Fibroblast of skin of right biceps (primary cell): ENCODE measurements at regions not wholly inside any gene's neighbourhood (a gene's known extent, or its start where the extent isn't known, plus 50 kb on each side); places are given as distances from the start of the nearest gene placed in this dataset.
A peak's percentile ranks its signal among the peaks of the same experiment; 100 is the strongest.
"Not testable (repeated sequence)": the region's sequence is repeated elsewhere in the genome, so short reads cannot be mapped to it uniquely, and the experiment has no call there.

Experiments
- DNase-seq: peaks from one replicate; pipeline ENCODE4 v3.0.0-alpha.2; 2013

DNA sequence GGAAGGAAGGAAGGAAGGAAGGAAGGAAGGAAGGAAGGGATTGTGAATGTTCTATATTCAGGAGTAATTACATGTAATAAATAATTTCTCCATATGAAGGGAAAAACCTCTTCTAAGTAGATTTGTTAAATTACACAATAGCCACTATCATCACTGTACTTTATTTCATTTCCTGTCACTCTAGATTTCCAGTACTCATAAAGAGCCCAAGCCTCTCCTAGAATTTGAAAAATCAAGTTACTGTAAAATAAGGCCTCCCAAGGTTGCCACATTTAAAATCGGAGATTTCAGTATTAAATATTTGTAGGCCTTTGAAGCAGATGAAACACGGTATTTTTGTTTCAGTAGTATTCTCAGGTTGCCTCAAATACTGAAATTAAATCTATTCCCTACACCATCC, 499.0 kb downstream of the CDH10 start:
- DNase-seq = no peak

DNA sequence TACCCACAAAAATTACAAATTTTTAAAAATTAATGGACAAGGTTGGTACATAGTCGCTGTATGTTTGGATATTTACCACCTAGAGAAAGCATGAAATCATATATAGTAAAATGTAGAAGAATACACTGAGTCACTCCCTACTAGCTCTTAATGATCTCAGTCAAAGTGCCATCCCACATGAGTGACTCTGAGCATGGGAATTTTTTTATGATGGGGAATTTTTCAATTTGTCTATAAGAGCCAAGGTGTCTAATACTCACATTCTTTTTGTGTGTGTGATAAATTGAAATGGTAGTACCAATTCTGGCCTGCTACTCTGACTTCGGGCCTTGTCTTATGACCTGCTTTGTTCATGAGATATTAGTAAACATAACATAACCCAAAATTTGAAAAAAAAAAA, 483.2 kb downstream of the CDH10 start:
- DNase-seq = peak; percentile 78

DNA sequence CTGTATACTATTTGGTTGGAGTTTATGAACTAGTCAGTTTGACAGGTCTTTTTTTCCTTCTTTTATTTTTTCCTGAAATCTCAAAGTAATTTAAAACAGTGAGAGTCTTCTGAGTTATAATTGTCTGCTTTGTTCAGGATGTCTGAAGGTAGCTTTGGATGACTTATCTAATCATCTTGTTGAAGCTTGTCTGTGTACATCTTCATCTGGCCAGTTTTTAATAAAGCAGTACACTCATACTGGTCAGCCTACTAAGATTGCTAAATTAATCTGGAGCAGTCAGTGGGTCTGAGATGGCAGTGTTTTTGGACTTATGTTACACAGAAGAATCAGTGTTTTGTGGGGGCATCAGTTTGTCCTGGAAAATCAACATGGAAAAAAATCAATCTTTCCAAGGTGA, 482.4 kb downstream of the CDH10 start:
- no peak for DNase-seq

DNA sequence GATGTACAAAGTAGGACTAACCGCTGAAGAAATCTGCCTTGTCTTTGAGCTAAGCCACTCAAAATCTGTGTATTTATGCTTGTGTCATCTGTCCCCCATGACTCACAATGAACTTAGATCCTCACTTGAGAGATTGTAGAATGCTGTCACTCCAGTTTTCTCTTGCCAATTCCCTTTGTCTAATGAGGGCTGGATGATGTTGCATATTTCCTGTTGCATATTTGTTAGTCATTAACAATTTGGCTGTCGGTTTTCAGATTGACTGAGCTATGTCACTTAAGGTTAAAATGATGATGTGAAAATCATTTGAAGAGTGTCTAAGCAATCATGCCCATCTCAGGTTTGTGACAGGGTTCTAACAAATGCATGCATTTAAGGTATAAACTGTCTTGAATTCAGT, 481.7 kb downstream of the CDH10 start:
- peak; percentile 83 for DNase-seq

DNA sequence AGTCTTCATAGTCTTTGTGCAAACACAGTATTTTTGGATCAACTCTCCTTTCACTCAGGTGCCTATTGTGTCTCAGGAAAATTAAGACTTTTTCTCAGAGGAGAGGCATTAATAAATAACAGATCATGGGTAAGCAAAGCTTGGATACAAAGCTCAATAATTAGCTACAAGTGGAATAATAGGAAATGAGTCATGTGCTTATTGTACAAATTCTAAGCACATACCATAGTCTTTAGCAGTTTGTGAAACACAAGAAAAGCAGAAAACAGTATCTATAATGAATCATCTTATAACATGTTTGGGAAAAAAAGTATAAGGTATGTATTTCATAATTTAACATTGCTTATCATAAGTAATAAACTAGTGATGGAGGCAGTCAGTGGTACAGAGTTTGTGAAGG, 477.0 kb downstream of the CDH10 start:
- peak; percentile 44 for DNase-seq

DNA sequence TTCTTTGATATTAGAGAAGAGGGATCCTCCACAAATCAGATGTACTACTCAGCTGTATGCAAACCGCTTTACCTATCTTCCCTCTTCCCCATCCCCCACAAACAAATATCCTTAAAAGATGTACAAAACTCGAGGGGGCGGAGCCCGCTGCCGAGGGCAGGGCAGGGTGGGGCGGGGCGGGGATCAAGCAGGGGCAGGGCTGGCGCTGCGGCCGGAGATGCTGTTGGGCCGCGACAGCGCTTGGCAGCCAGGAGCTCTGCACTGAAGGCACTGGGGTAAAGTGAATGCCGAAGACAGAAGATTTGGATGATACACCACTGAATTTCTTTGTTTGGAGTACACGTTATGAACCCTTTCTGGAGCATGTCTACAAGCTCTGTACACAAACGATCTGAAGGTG, 474.8 kb downstream of the CDH10 start:
- DNase-seq = no peak

DNA sequence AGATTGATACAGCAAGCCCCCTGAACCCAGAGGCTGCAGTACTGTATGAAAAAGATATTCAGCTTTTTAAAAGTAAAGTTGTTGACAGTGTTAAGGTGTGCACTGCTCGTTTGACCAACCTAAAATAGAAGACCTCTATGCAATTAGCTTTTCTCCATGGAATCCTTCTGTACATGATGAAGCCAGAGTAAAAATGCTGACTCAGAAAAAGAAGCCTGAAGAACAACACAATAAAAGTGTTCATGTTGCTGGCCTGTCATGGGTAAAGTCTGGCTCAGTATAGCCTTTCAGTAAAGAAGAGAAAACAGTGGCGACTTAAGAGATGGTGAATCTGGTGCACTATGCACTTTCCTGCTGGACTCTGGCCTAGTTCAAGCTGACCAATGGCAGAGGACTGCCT, 473.8 kb downstream of the CDH10 start:
- DNase-seq = not testable (repeated sequence)

DNA sequence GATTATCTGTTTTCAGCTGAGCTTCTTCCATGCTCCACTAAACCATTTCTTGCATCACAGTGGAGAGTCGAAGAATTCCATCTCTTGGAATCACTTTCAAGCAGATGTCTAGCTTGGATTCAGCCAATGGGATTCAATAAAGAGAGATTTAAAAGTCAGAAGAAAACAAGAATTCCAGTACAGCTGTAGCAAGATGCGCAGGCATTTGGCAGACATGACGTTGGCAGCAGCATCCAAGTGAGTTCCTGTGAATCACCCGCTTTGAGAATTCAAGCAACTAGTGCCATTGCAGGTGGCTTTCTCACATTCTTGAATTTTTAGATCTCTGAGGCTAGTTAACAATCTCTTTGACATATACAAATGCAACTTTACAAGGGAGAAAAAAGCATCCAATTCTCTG, 467.0 kb downstream of the CDH10 start:
- no peak for DNase-seq

DNA sequence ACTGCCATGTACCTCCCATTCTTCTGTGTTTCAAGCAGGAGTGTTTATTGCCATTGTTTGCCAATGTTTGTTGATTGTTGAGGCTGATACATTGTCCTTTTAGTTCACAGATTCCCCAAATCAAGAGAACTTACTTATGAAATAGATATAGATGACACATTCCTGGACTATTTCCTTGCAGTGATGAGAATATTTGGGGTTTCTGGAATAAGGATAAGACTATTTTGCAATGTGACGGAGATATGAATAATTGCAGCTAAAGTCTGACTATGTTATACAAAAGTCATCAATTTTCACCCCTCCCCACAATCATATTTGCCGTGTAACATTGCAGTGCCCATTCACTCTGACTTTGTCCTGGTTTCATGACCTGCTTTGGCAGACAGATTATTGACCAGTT, 460.8 kb downstream of the CDH10 start:
- DNase-seq = peak; percentile 83

DNA sequence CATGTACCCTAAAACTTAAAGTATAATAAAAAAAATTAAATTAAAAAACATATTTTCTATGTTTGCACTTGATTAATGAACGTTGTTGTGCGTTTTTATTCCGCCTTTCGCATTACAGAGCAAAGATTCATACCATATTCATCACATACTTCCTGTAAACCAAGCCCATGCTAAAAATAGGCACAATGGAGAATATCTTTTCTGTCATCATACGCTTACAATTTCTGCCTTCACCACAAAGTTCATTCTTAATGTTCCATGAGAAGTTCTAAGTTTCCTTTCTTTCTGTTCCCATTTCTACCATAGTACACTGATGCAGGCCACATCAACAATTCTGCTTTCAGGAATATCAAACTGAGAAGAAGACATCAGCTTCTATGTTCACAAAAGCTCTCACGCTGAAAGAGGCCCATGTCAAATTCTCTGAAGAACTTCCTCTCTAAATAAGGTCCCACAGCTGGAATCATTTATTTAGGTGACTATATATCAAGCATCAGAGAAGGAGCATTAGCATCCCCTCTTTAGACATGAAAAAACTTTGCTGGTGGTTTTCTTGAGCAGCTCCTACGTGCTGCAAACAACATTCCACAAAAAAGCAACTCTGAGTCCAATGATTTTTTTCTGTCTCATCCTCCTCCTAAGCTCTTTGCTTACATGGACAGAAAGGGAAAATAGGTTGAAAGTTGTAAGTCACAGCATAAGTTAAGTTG, 456.4 kb downstream of the CDH10 start:
- peak; percentile 88 for DNase-seq

DNA sequence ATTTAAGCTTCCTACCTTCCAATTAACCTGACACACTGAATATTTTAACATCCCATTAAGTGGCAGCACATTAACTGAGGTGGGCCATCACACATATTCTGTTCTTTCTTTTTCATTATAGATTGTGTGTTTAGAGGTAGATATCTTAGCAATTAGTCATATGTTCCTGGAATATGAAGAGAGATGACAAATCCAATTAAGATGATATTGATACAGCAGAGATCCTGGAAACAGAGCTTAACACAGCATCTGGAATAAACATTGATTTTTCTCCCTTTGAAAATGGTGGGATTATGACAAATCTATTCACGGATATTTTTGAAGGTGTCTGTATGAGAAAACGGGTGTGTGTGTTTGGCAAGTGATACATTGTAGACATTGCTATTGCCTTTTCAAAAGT, 448.0 kb downstream of the CDH10 start:
- DNase-seq = peak; percentile 22

DNA sequence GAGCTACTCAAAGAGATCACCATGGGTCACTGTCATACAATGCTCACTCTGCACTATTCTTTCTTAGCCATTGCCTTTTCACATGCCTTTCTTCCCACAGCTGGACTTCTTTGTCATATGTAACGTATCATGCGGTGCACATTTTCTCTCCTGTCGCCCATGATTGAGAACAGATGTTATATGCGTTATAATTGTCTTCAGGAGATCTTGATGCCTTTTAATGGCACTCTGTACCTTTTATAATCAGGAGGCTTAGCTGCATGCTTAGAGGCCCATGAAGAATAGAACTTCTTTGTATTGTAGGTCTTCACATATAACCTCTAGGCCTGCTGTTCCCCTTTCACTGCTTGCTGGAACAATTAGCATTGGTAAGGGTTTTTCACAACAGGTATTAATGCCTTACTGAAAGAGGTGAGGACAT, 436.1 kb downstream of the CDH10 start:
- peak; percentile 16 for DNase-seq

DNA sequence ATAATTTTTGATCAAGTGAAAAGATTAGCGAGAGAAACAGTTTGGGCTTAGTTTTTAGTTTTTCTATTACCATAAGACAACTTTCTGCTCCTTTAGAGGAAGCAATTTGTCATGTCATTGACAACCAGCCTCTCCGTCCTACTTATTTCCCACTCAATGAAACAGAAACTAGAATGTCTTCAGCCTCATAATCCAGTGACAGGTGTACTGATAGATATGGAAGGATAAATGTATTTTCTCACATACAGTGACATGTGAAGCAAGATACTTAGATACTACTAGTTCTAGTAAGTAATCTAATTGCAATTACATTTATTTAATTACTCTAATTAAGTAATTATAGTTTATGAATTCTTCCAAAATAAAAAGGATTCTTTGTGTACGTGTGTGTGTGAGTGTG, 429.7 kb downstream of the CDH10 start:
- no peak for DNase-seq

DNA sequence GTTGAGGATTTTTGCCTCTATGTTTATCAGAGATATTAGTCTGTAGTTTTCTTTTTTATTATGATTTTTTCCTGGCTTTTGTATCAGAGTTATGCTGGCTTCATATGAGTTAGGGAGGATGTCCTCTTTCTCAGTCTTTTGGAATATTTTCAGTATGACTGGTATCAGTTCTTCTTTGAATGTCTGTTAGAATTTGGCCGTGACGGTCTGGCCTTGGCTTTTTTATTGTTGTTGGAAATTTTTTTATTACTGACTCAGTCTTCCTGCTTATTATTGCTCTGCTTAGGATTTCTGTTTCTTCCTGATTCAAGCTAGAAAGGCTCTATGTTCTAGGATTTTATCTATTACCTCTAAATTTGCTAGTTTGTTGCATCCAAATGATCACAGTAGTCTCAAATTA, 421.9 kb downstream of the CDH10 start:
- peak; percentile 91 for DNase-seq

DNA sequence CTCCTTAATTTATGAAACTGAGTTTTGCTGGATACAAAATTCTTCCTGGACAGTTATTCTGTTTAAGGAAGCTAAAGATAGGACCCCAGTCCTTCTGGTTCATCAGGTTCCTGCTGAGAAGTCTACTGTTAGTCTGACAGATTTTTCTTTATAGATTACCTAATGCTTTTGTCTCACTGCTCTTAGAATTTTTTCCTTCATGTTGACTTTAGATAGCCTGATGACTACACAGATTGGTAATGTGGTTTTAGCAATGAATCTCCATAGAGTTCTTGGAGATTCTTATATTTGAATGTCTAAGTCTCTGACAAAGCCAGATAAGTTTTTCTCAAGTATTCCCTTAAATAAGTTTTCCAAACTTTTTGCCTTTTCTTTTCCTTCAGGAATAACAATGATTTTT, 419.7 kb downstream of the CDH10 start:
- peak; percentile 68 for DNase-seq

DNA sequence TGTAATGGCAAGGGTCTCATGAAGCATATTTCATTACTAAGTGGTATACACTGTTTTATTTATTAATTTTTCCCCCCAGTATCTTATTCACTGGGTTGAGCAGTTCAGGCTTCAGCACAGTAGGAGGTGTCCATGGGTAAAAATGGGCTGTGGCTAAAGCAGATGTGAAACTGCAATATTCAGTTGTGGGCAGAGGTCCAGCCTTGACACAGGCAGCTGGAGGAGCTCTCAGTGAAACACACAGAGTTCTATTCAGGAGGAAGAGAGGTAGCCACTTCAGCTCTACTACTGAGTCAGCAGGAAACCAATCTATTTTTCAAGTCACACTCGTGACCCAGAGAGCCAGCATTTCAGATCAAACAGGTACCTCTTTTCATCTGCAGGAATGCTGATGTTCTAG, 418.3 kb downstream of the CDH10 start:
- peak; percentile 12 for DNase-seq

DNA sequence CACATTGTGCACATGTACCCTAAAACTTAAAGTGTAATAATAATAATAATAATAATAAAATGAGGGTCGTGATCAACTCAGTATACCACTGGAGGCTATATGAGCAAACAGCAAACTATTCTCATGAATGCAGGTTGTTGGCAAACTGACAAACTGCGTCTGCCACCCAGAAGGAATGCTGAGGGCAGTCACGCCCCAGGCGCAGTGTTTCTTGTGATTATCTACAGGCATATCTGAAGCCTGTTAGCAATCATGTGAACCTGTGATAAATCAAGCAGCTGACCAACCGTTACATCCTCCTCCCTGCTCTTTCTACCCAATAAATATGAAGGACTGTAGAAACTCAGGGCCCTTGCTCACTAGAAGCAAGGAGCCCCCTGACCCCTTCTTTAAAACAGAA, 416.9 kb downstream of the CDH10 start:
- not testable (repeated sequence) for DNase-seq

DNA sequence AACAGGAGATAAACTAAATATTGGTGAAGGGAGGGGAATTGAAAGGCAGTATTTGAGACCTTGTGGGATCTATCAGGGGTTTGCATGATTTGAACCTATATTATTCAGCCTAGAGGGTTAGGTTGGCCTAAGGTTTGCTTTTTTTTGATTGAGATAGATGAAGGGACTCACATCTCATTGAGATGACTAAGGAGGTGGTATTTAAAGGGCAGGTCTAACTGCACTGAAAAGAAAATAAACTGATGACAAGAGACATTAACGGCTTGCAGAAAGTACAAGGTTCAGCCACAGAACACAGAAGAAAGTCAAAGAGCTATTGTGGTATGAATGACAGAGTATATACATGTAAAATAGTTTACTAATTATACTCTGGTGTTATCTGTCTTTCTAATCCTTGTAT, 412.7 kb downstream of the CDH10 start:
- DNase-seq = peak; percentile 28

DNA sequence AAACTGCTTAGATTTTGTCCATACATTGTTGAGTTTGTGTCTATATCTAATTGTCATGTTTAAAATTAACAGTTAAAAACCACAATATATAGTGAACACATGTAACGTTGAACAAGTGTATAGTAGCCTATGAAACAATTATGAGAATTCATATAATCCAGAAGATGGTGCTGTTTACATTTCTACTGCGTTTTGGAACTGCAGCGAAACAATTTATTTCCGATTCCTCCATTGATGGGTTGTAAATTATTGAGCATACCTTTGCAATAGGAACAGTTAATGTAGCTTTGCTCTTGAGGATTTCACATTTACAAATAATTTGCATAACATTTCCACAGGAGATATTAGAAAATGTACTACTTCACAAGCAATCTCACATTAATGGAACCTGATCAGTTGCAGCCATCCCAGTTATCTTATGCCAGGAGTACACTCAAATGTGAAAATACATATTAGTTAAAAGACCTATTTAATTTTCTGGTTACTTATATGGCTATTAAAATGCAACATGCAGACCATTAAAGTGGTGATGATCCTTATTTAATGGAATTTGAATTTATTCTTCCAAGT, 411.8 kb downstream of the CDH10 start:
- peak; percentile 10 for DNase-seq

DNA sequence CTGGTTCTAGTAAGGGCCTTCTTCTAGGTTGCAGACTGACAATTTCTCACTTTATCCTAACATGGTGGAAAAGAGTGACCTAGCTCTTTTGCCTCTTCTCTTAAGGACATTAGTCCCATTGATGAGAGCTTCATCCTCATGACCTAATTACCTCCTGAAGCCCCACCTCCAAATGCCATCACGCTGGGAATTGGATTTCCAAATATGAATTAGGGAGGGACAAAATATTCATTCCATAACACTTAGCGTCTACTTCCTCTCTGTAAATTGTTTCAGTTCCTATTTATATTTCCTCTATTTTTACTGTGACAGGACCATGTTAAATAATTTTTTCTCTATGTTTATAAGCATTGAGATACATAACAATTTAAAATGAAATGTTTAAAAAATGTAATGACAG, 408.8 kb downstream of the CDH10 start:
- DNase-seq = peak; percentile 15

DNA sequence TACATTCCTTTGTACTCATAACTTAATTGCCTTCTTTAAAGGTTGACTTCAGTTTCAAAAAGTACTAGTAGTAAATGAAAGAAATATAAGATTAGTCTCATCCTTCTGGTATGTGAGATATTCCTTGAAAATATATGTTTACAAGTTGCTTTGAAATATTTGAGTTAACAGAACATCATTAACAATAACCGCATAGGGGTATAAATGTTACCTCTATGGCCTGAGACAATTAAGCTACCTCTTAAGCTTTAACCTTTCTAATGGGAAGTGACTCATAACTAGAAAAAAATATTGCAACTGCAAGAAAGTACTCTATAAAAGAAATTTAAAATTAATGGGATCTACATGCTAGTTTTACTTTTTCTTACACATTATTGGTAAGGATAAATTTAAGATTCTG, 399.0 kb downstream of the CDH10 start:
- DNase-seq = no peak

DNA sequence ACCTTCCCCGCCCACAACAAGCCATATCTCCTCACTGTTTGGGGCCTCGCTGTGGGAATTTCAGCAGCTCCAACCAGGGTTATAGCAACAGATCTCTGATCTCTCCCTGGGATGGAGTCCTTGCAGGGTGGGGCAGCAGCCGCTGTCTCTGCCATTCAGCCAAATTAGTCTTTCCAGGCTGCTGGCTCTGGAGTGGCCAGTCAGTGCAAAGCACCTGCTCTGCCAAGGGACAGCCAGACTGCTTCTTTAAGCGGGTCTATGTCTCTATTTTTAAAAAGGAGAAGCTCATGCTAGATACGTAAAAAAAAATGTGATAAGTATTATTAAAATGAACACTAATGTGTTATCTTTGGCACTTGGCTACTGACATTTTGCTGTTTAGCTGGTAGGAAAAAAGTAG, 380.2 kb downstream of the CDH10 start:
- no peak for DNase-seq

DNA sequence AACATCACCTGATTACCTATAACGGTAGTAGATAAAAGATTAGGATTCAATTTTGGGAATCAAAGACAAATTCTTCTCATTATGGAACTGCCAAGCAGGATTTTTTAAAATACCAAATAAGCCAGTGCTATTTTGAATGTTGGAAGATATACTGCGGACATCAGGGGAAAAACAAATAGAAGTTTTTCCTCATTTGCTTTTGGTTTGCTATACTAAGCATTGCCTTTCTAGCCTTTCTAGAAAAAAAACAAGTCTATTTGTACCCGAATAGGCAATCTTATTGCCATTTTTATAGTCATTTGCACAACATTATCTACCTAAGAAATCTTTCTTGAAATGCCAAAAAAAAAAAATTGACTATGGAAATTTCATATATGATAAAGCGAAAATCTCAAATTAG, 379.5 kb downstream of the CDH10 start:
- DNase-seq = no peak

DNA sequence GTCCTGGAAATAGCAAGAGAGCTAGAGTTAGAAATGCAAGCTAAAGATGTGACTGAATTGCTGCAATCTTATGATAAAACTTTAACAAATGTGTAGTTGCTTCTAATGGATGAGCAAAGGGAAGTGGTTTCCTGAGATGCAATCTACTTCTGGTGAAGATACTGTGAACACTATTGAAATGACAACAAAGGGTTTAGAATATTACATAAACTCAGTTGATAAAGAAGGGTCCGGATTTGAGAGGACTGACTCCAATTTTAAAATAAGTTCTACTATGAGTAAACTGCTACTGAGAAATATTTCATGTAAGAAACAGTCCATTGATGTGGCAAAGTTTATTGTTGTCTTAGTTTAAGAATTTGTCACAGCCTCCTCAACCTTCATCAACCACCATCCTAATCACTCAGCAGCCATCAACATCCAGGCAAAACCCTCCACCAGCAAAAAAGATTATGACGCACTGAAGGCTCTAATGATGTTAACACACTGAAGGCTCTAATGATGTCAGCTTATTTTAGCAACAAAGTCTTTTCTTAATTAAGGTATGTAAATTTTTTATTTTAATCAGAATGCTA, 376.2 kb downstream of the CDH10 start:
- no peak for DNase-seq

DNA sequence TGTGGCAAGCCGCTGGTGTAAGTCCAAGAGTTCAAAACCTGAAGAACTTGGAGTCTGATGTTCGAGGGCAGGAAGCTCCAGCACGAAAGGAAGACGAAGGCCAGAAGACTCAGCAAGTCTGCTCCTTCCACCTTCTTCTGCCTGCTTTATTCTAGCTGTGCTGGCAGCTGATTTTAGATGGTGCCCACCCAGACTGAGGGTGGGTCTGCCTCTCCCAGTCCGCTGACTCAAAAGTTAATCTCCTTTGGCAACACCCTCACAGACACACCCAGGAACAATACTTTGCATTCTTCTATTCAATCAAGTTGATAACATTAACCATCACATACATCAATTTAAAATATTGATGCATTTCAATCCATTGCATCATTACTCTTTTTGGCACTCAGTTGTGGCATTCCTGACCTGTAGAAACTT, 373.1 kb downstream of the CDH10 start:
- DNase-seq = not testable (repeated sequence)
